Caco-2 (cell line): ENCODE measurements at regions not wholly inside any gene's neighbourhood (a gene's known extent, or its start where the extent isn't known, plus 50 kb on each side); places are given as distances from the start of the nearest gene placed in this dataset.

ENCODE experiments used
- BruUV-seq: library from RNA; stranded (reverse); fragments of 400-500 nt; replicated peaks from 2 replicates; lab custom pipeline; 2021; lab: Mats Ljungman, UMichigan
- CTCF ChIA-PET: fragments of 300-600 bp; sonication (Branson Sonifier 250); formaldehyde crosslinking; loops from one replicate; lab custom pipeline; 2022; ENCODE audit warnings: antibody characterized with exemption; lab: Charles Lee
- POLR2A ChIA-PET: fragments of 300-600 bp; sonication (Branson Sonifier 250); formaldehyde crosslinking; loops from one replicate; lab custom pipeline; 2022; ENCODE audit warnings: antibody characterized with exemption; lab: Charles Lee
- DNase-seq, 2 experiments: peaks; one replicate each; pipeline versions ENCODE4 v3.0.0 to v3.0.0-alpha.2; 2020 to 2022
- H3K27me3 ChIP-seq: replicated peaks from 2 replicates; pipeline ENCODE4 v1.6.0; 2011; ENCODE audit warnings: low read length; ENCODE audit not compliant: control insufficient read depth, insufficient read depth
- H3K36me3 ChIP-seq: 2 replicates; pipeline ENCODE4 v1.5.1; 2011; ENCODE audit warnings: low read length; ENCODE audit not compliant: control insufficient read depth, insufficient read depth
- H3K4me1 ChIP-seq: fragments of 250-450 bp; sonication (Bioruptor Pico); 2 replicates; pipeline ENCODE4 v1.5.1; 2020; ENCODE audit warnings: mild to moderate bottlenecking
- H3K4me3 ChIP-seq: 2 replicates; pipeline ENCODE4 v1.5.1; 2011; ENCODE audit warnings: low read depth, mild to moderate bottlenecking, control low read depth, low read length
- H3K9me3 ChIP-seq: fragments of 250-450 bp; sonication (Bioruptor Pico); 2 replicates; pipeline ENCODE4 v1.5.1; 2020; ENCODE audit warnings: mild to moderate bottlenecking, moderate library complexity
- H3K27ac Mint-ChIP-seq: one replicate; pipeline ENCODE4 v1.8.0; 2022; ENCODE audit warnings: mixed read lengths; ENCODE audit not compliant: unreplicated experiment
- H3K27me3 Mint-ChIP-seq: one replicate; pipeline ENCODE4 v1.8.0; 2022; ENCODE audit warnings: mixed read lengths; ENCODE audit not compliant: insufficient read depth, unreplicated experiment
- H3K36me3 Mint-ChIP-seq: one replicate; pipeline ENCODE4 v1.8.0; 2022; ENCODE audit warnings: mild to moderate bottlenecking, mixed read lengths; ENCODE audit not compliant: insufficient read depth, unreplicated experiment
- H3K4me1 Mint-ChIP-seq: one replicate; pipeline ENCODE4 v1.8.0; 2022; ENCODE audit warnings: low read depth, mixed read lengths; ENCODE audit not compliant: unreplicated experiment
- H3K4me3 Mint-ChIP-seq: one replicate; pipeline ENCODE4 v1.8.0; 2022; ENCODE audit warnings: mild to moderate bottlenecking, moderate library complexity, mixed read lengths; ENCODE audit not compliant: unreplicated experiment
- H3K9me3 Mint-ChIP-seq: one replicate; pipeline ENCODE4 v1.8.0; 2022; ENCODE audit warnings: mixed read lengths; ENCODE audit not compliant: unreplicated experiment
- CTCF ChIP-seq, 2 experiments: fragments of 200-600 bp in 1 of 2; IDR thresholded peaks; 1 replicate in 1 of 2; 2 replicates in 1 of 2; pipeline versions ENCODE4 v1.5.1 to v1.8.0; 2011 to 2022; ENCODE audit warnings: antibody characterized with exemption in 1 of 2, control low read depth in 1 of 2, inconsistent platforms in 1 of 2, low read depth in 1 of 2, low read length in 1 of 2, mild to moderate bottlenecking in 1 of 2, moderate library complexity in 1 of 2; ENCODE audit not compliant: insufficient read depth in 1 of 2, severe bottlenecking in 1 of 2, unreplicated experiment in 1 of 2
- intact Hi-C: fragments of 100-400 bp; cut with micrococcal nuclease; formaldehyde crosslinking; loops from one replicate; pipeline ENCODE4 v1.10.0; 2022; ENCODE audit not compliant: unreplicated experiment

GRCh38 chr11:38155856-38156255 lies 1557.8 kb upstream of the RAG2 start:
- DNase-seq, result no peak
- TF ChIP-seq CTCF (IDR thresholded peaks at IDR 0.05; ENCODE audit: insufficient read depth in 1 of 2, low read depth in 1 of 2, low read length in 1 of 2, severe bottlenecking in 1 of 2, unreplicated experiment in 1 of 2), result no peak
- H3K4me3 Mint-ChIP-seq, result no peak overlapping the region
- BruUV-seq, result no TSS peak
- H3K4me1 Mint-ChIP-seq, result no peaks in the 10 kb centered on the region
- no peaks in the 10 kb centered on the region for H3K36me3 ChIP-seq
- H3K27ac Mint-ChIP-seq, result no peak overlapping the region
- intact Hi-C loops, result no loop called here
- no peak overlapping the region for H3K4me3 ChIP-seq
- H3K4me1 ChIP-seq, result no peaks in the 10 kb centered on the region
- H3K9me3 Mint-ChIP-seq, result no peaks in the 10 kb centered on the region
- POLR2A ChIA-PET, result no interaction called here
- CTCF ChIA-PET, result no interaction called here
- no peaks in the 10 kb centered on the region for H3K36me3 Mint-ChIP-seq
- H3K27me3 ChIP-seq, result no peaks in the 10 kb centered on the region
- no peaks in the 10 kb centered on the region for H3K9me3 ChIP-seq
- no peaks in the 10 kb centered on the region for H3K27me3 Mint-ChIP-seq

- Mint-ChIP-seq H3K9me3 (no peaks in the 10 kb centered on the region), H3K4me3 (no peak overlapping the region), H3K27ac (no peak overlapping the region), H3K27me3 (no peaks in the 10 kb centered on the region), H3K36me3 (no peaks in the 10 kb centered on the region), H3K4me1 (no peaks in the 10 kb centered on the region)
- BruUV-seq, result no TSS peak
- ChIA-PET POLR2A (no interaction called here), CTCF (no interaction called here)
- no peaks in the 10 kb centered on the region for H3K4me1 ChIP-seq
- no peaks in the 10 kb centered on the region for H3K27me3 ChIP-seq
- intact Hi-C loops, result no loop called here
- no peak overlapping the region for H3K4me3 ChIP-seq
- no peak for DNase-seq
- no peaks in the 10 kb centered on the region for H3K36me3 ChIP-seq
- no peaks in the 10 kb centered on the region for H3K9me3 ChIP-seq
- TF ChIP-seq CTCF (IDR thresholded peaks at IDR 0.05; ENCODE audit: insufficient read depth in 1 of 2, low read depth in 1 of 2, low read length in 1 of 2, severe bottlenecking in 1 of 2, unreplicated experiment in 1 of 2), result no peak
Measured at GRCh38 chr11:38153985-38154384, 1555.9 kb upstream of the RAG2 start.

GRCh38 chr11:38143852-38144251 lies 1545.8 kb upstream of the RAG2 start:
- H3K9me3 ChIP-seq, result peaks cover 6% of the 10 kb centered on the region; the same call in 1 of the 2 replicates
- no peaks in the 10 kb centered on the region for H3K36me3 ChIP-seq
- BruUV-seq, result no TSS peak
- POLR2A ChIA-PET, result no interaction called here
- TF ChIP-seq CTCF (IDR thresholded peaks at IDR 0.05; ENCODE audit: insufficient read depth in 1 of 2, low read depth in 1 of 2, low read length in 1 of 2, severe bottlenecking in 1 of 2, unreplicated experiment in 1 of 2), result no peak
- H3K9me3 Mint-ChIP-seq, result no peaks in the 10 kb centered on the region
- no peak overlapping the region for H3K4me3 ChIP-seq
- CTCF ChIA-PET, result no interaction called here
- H3K4me1 ChIP-seq, result no peaks in the 10 kb centered on the region
- H3K4me3 Mint-ChIP-seq, result no peak overlapping the region
- no peaks in the 10 kb centered on the region for H3K4me1 Mint-ChIP-seq
- no peaks in the 10 kb centered on the region for H3K27me3 ChIP-seq
- no peaks in the 10 kb centered on the region for H3K27me3 Mint-ChIP-seq
- DNase-seq, result no peak
- no peak overlapping the region for H3K27ac Mint-ChIP-seq
- H3K36me3 Mint-ChIP-seq, result no peaks in the 10 kb centered on the region
- intact Hi-C loops, result no loop called here
